ENCODE measurements at regions not wholly inside any gene's neighbourhood (a gene's known extent, or its start where the extent isn't known, plus 50 kb on each side); places are given as distances from the start of the nearest gene placed in this dataset.

- Histone ChIP-seq H3K9me3 (no peaks in the 10 kb centered on the region), H3K9ac (ENCODE audit: low read depth in 2 of 2, low read length in 2 of 2) (no peak overlapping the region), H3K27ac (no peak overlapping the region), H3K4me1 (no peaks in the 10 kb centered on the region), H3K4me3 (no peak overlapping the region), H3K36me3 (no peaks in the 10 kb centered on the region), H3K27me3 (no peaks in the 10 kb centered on the region)
- TF ChIP-seq, protein P1, sequence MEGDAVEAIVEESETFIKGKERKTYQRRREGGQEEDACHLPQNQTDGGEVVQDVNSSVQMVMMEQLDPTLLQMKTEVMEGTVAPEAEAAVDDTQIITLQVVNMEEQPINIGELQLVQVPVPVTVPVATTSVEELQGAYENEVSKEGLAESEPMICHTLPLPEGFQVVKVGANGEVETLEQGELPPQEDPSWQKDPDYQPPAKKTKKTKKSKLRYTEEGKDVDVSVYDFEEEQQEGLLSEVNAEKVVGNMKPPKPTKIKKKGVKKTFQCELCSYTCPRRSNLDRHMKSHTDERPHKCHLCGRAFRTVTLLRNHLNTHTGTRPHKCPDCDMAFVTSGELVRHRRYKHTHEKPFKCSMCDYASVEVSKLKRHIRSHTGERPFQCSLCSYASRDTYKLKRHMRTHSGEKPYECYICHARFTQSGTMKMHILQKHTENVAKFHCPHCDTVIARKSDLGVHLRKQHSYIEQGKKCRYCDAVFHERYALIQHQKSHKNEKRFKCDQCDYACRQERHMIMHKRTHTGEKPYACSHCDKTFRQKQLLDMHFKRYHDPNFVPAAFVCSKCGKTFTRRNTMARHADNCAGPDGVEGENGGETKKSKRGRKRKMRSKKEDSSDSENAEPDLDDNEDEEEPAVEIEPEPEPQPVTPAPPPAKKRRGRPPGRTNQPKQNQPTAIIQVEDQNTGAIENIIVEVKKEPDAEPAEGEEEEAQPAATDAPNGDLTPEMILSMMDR (IDR thresholded peaks at IDR 0.05) = no peak
- intact Hi-C loops (cut with DNase I) = no loop called here
- DNase-seq = no peak
These were observed 137.4 kb upstream of the RPL10L start for GRCh38 chr14:46788994-46789393.

DNA sequence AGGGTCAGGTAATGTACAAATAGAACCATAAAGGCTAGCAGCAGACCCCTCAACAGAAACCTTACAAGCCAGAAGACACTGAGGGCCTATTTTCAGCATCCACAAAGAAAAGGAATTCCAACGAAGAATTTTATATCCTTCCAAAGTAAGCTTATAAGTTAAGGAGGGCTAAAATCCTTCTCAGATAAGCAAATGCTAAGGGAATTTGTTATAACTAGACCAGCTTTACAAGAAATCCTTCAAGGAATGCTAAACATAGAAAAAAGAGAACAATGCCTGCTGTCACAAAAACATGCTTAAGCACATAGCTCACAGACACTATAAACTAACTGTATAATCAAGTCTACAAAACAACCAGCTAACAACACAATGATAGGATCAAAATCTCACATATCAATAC is 130.7 kb upstream of the RPL10L start:
- TF ChIP-seq, protein P1 (IDR thresholded peaks at IDR 0.05) = no peak

GRCh38 chr14:46769292-46769691 is 117.7 kb upstream of the RPL10L start:
- intact Hi-C loops (cut with DNase I) = no loop called here
- Histone ChIP-seq H3K4me1 (no peaks in the 10 kb centered on the region), H3K27me3 (no peaks in the 10 kb centered on the region), H3K9ac (ENCODE audit: low read depth in 2 of 2, low read length in 2 of 2) (no peak overlapping the region), H3K9me3 (no peaks in the 10 kb centered on the region), H3K4me3 (no peak overlapping the region), H3K36me3 (no peaks in the 10 kb centered on the region), H3K27ac (no peak overlapping the region)
- no peak for DNase-seq
- TF ChIP-seq, protein P1 (IDR thresholded peaks at IDR 0.05) = no peak

More for the DNA sequence above, 130.7 kb upstream of the RPL10L start:
- no peaks in the 10 kb centered on the region for H3K36me3 ChIP-seq
- H3K9ac ChIP-seq (ENCODE audit: low read depth in 2 of 2, low read length in 2 of 2) = no peak overlapping the region
- DNase-seq = no peak
- no peaks in the 10 kb centered on the region for H3K27me3 ChIP-seq
- intact Hi-C loops (cut with DNase I) = no loop called here
- no peaks in the 10 kb centered on the region for H3K4me1 ChIP-seq
- H3K27ac ChIP-seq = no peak overlapping the region
- H3K9me3 ChIP-seq = no peaks in the 10 kb centered on the region
- H3K4me3 ChIP-seq = no peak overlapping the region

GRCh38 chr14:46747001-46747652 is 95.5 kb upstream of the RPL10L start:
- intact Hi-C loops (cut with DNase I) = no loop called here
- Histone ChIP-seq H3K9me3 (no peaks in the 10 kb centered on the region), H3K9ac (ENCODE audit: low read depth in 2 of 2, low read length in 2 of 2) (no peak overlapping the region), H3K27ac (no peak overlapping the region), H3K36me3 (no peaks in the 10 kb centered on the region), H3K4me1 (no peaks in the 10 kb centered on the region), H3K27me3 (no peaks in the 10 kb centered on the region), H3K4me3 (no peak overlapping the region)
- TF ChIP-seq, protein P1 (IDR thresholded peaks at IDR 0.05) = no peak
- DNase-seq = no peak

DNA sequence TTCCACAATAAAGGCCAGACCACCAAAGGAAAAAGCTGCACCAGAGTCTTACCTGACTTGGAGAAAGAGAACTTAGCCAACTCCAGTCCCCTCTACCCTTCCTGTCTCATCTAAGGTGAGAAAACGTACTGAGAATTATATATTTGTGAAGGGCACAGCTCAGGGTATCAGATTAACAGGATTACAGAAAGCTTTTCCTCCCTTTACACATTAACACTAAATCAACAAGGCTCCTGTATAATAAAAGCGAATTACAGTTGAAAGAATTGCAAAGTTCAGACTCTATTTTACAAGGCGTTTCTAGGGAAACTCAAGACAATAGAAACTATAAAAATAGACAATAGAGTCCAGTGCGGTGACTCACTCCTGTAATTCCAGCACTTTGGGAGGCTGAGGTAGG is 82.7 kb upstream of the RPL10L start:
- Histone ChIP-seq H3K9me3 (no peaks in the 10 kb centered on the region), H3K36me3 (no peaks in the 10 kb centered on the region), H3K4me3 (peak overlapping the region; percentile 29), H3K27me3 (no peaks in the 10 kb centered on the region), H3K4me1 (no peaks in the 10 kb centered on the region), H3K27ac (peak overlapping the region; percentile 86), H3K9ac (ENCODE audit: low read depth in 2 of 2, low read length in 2 of 2) (peak overlapping the region in 1 of 2 donors; percentile 89)
- intact Hi-C loops (cut with DNase I) = no loop called here
- TF ChIP-seq, protein P1 (IDR thresholded peaks at IDR 0.05) = no peak
- DNase-seq = peak; percentile 46

Measured in colonic mucosa (tissue), 4 donors.